T-cell (primary cell): ENCODE measurements at regions not wholly inside any gene's neighbourhood (a gene's known extent, or its start where the extent isn't known, plus 50 kb on each side); places are given as distances from the start of the nearest gene placed in this dataset.
"Not testable (repeated sequence)": the region's sequence is repeated elsewhere in the genome, so short reads cannot be mapped to it uniquely, and the experiment has no call there.

Experiments
- ATAC-seq, 4 experiments: fragments of 200-7000 bp in 3 of 4; fragments of 150-1000 bp in 1 of 4; cut with Tn5 transposase; replicated peaks in 1 of 4; 1 replicate in 3 of 4; 2 replicates in 1 of 4; pipeline ENCODE4 v1.10.0; 2021; ENCODE audit warnings: moderate library complexity in 3 of 4, mild to moderate bottlenecking in 2 of 4, moderate number of reproducible peaks in 1 of 4
- CTCF ChIA-PET, 2 donors: fragments of 300-600 bp; sonication (Branson Sonifier 250); formaldehyde crosslinking; loops; one replicate each; lab custom pipeline; 2022; ENCODE audit warnings: antibody characterized with exemption in 2 of 2; lab: Charles Lee
- POLR2A ChIA-PET, 2 donors: fragments of 300-600 bp; sonication (Branson Sonifier 250); formaldehyde crosslinking; loops; one replicate each; lab custom pipeline; 2022; ENCODE audit warnings: antibody characterized with exemption in 2 of 2; lab: Charles Lee
- DNase-seq, 35 experiments: peaks; one replicate each; pipeline versions ENCODE4 v3.0.0 to v3.0.0-alpha.2; 2013 to 2023
- H3K27ac ChIP-seq: one replicate; pipeline ENCODE4 v1.5.1; 2013; ENCODE audit warnings: low read length
- H3K27me3 ChIP-seq, 2 experiments: replicated peaks in 1 of 2; 1 replicate in 1 of 2; 2 replicates in 1 of 2; pipeline versions ENCODE4 v1.6.1 to v1.7.0; 2013; ENCODE audit warnings: low read length in 1 of 2, mixed read lengths in 1 of 2; ENCODE audit not compliant: control insufficient read depth in 2 of 2, insufficient read depth in 2 of 2; ENCODE audit errors: extremely low read depth in 1 of 2
- H3K36me3 ChIP-seq, 2 donors: 1 replicate in 1 of 2; 2 replicates in 1 of 2; pipeline versions ENCODE4 v1.6.1 to v1.7.0; 2013; ENCODE audit warnings: low read length in 1 of 2; ENCODE audit not compliant: control insufficient read depth in 2 of 2, insufficient read depth in 1 of 2; ENCODE audit errors: extremely low read depth in 1 of 2
- H3K4me1 ChIP-seq, 2 experiments: 1 replicate in 1 of 2; 2 replicates in 1 of 2; pipeline versions ENCODE4 v1.6.1 to v1.7.0; 2013; ENCODE audit warnings: low read length in 2 of 2, mixed read lengths in 1 of 2; ENCODE audit not compliant: insufficient read depth in 2 of 2, control insufficient read depth in 1 of 2; ENCODE audit errors: extremely low read depth in 1 of 2
- H3K4me3 ChIP-seq, 2 donors: 1 replicate in 1 of 2; 2 replicates in 1 of 2; pipeline versions ENCODE4 v1.5.1 to v1.7.0; 2013; ENCODE audit warnings: mild to moderate bottlenecking in 2 of 2, low read length in 1 of 2, moderate library complexity in 1 of 2; ENCODE audit not compliant: control insufficient read depth in 1 of 2; ENCODE audit errors: extremely low read depth in 1 of 2
- H3K9me3 ChIP-seq: 2 replicates; pipeline ENCODE4 v1.7.0; 2013
- H3K27ac Mint-ChIP-seq, 2 donors: one replicate each; pipeline ENCODE4 v1.8.0; 2020 to 2021; ENCODE audit warnings: mild to moderate bottlenecking in 2 of 2, mixed read lengths in 2 of 2
- H3K27me3 Mint-ChIP-seq, 2 donors: one replicate each; pipeline ENCODE4 v1.8.0; 2021 to 2022; ENCODE audit warnings: mixed read lengths in 2 of 2
- H3K36me3 Mint-ChIP-seq: one replicate; pipeline ENCODE4 v1.8.0; 2021; ENCODE audit warnings: mixed read lengths
- H3K4me1 Mint-ChIP-seq, 3 donors: one replicate each; pipeline ENCODE4 v1.8.0; 2020 to 2022; ENCODE audit warnings: mixed read lengths in 3 of 3, mild to moderate bottlenecking in 1 of 3
- H3K4me3 Mint-ChIP-seq, 3 donors: one replicate each; pipeline ENCODE4 v1.8.0; 2020 to 2022; ENCODE audit warnings: mild to moderate bottlenecking in 3 of 3, mixed read lengths in 3 of 3, moderate library complexity in 3 of 3
- H3K9me3 Mint-ChIP-seq, 3 donors: one replicate each; pipeline ENCODE4 v1.8.0; 2020 to 2022; ENCODE audit warnings: mixed read lengths in 3 of 3
- WGBS: methylation state at CpG from one replicate; pipeline ENCODE4 v1.1.5; 2013; ENCODE audit warnings: missing lambda C conversion rate; ENCODE audit not compliant: insufficient coverage; 5-methylcytosine and 5-hydroxymethylcytosine counted together

GRCh38 chr2:87464219-87464618 is 283.7 kb upstream of the PLGLB2 start:
- H3K36me3 ChIP-seq, ATAC-seq, H3K27me3 Mint-ChIP-seq, CTCF ChIA-PET, H3K27ac ChIP-seq, H3K27me3 ChIP-seq, POLR2A ChIA-PET, H3K4me3 ChIP-seq, H3K9me3 ChIP-seq, H3K9me3 Mint-ChIP-seq, H3K36me3 Mint-ChIP-seq: not testable (repeated sequence)
- Mint-ChIP-seq H3K27ac (peak overlapping the region; percentile 39 to 97), H3K4me1 (peaks cover 1 to 47% (median 3%) of the 10 kb centered on the region in 3 donors), H3K4me3 (peak overlapping the region in 1 of 3 donors; percentile 61)
- DNase-seq = peak in 7 of 35 experiments; percentile 6 to 36 (median 31)
- no CpG with 5 or more reads among the region's 2 CpGs for WGBS
- H3K4me1 ChIP-seq = peaks cover 0 to 45% of the 10 kb centered on the region in 2 experiments

GRCh38 chr2:87465730-87466129 is 282.2 kb upstream of the PLGLB2 start:
- Mint-ChIP-seq H3K27ac (peak overlapping the region; percentile 5 to 53), H3K4me1 (peaks cover 3 to 58% (median 8%) of the 10 kb centered on the region in 3 donors)
- H3K4me1 ChIP-seq = peaks cover 2 to 55% of the 10 kb centered on the region in 2 experiments

GRCh38 chr2:87466591-87467120 is 281.2 kb upstream of the PLGLB2 start:
- H3K9me3 ChIP-seq, H3K27me3 ChIP-seq, H3K4me3 ChIP-seq, H3K4me3 Mint-ChIP-seq, H3K36me3 Mint-ChIP-seq, H3K9me3 Mint-ChIP-seq, H3K27me3 Mint-ChIP-seq, H3K36me3 ChIP-seq, CTCF ChIA-PET, POLR2A ChIA-PET: not testable (repeated sequence)
- peak in 32 of 35 experiments; percentile 22 to 66 (median 40) for DNase-seq
- WGBS = no CpG with 5 or more reads among the region's 8 CpGs
- Histone ChIP-seq H3K27ac (peak overlapping the region; percentile 28), H3K4me1 (peaks cover 2 to 58% of the 10 kb centered on the region in 2 experiments)
- Mint-ChIP-seq H3K27ac (peak overlapping the region in 1 of 2 donors; percentile 85), H3K4me1 (peaks cover 3 to 61% (median 8%) of the 10 kb centered on the region in 3 donors)
- ATAC-seq = peak; percentile 94 to 98 (median 96)

More at GRCh38 chr2:87465730-87466129, 282.2 kb upstream of the PLGLB2 start:
- H3K36me3 Mint-ChIP-seq, H3K4me3 ChIP-seq, H3K27ac ChIP-seq, H3K4me3 Mint-ChIP-seq, H3K9me3 ChIP-seq, ATAC-seq, H3K9me3 Mint-ChIP-seq, DNase-seq, POLR2A ChIA-PET, H3K27me3 ChIP-seq, CTCF ChIA-PET, H3K27me3 Mint-ChIP-seq, H3K36me3 ChIP-seq: not testable (repeated sequence)
- WGBS = no CpG with 5 or more reads among the region's 3 CpGs

- H3K27ac ChIP-seq, H3K9me3 Mint-ChIP-seq, DNase-seq, H3K9me3 ChIP-seq, H3K36me3 Mint-ChIP-seq, H3K27me3 Mint-ChIP-seq, H3K27me3 ChIP-seq, ATAC-seq, CTCF ChIA-PET, H3K4me3 ChIP-seq, H3K36me3 ChIP-seq, H3K4me3 Mint-ChIP-seq: not testable (repeated sequence)
- peaks cover 2 to 51% of the 10 kb centered on the region in 2 experiments for H3K4me1 ChIP-seq
- POLR2A ChIA-PET = interaction anchor here in 1 of 2 donors (0.5 kb wide), 1 partner anchor 1889 kb away, joined by 3 read pairs; no protein-coding TSS in a partner anchor
- no CpG with 5 or more reads among the region's 12 CpGs for WGBS
- peak overlapping the region in 1 of 2 donors; percentile 73 for H3K27ac Mint-ChIP-seq
- peaks cover 3 to 61% (median 8%) of the 10 kb centered on the region in 3 donors for H3K4me1 Mint-ChIP-seq
Measured at GRCh38 chr2:87468429-87468981, 279.4 kb upstream of the PLGLB2 start.

GRCh38 chr2:87469180-87470151 is 278.4 kb upstream of the PLGLB2 start:
- H3K4me3 ChIP-seq, CTCF ChIA-PET, H3K9me3 ChIP-seq, H3K27me3 Mint-ChIP-seq, H3K36me3 ChIP-seq, H3K27me3 ChIP-seq, H3K36me3 Mint-ChIP-seq, H3K9me3 Mint-ChIP-seq: not testable (repeated sequence)
- POLR2A ChIA-PET = interaction anchor here in 1 of 2 donors (0.5 kb wide), 1 partner anchor 1890 kb away, joined by 3 read pairs; no protein-coding TSS in a partner anchor
- ATAC-seq (peak in 1 of 4 experiments; percentile 30), DNase-seq (peak in 6 of 35 experiments; percentile 15 to 42 (median 26))
- Mint-ChIP-seq H3K4me3 (peak overlapping the region in 2 of 3 donors; percentile 66 to 75), H3K27ac (peak overlapping the region; percentile 86 to 97), H3K4me1 (peaks cover 2 to 57% (median 8%) of the 10 kb centered on the region in 3 donors)
- H3K27ac ChIP-seq = peak overlapping the region; percentile 67
- 30% methylated on average over 5 of the region's 19 CpGs for WGBS
- peaks cover 2 to 49% of the 10 kb centered on the region in 2 experiments for H3K4me1 ChIP-seq
